HCT116 (cell line): ENCODE measurements at regions not wholly inside any gene's neighbourhood (a gene's known extent, or its start where the extent isn't known, plus 50 kb on each side); places are given as distances from the start of the nearest gene placed in this dataset.

ENCODE experiments used
- ATF3 ChIP-seq: IDR thresholded peaks from 2 replicates; pipeline ENCODE4 v1.6.1; 2012
- CBX3 ChIP-seq: IDR thresholded peaks from 2 replicates; pipeline ENCODE4 v1.6.1; 2012; ENCODE audit warnings: low read depth
- CTCF ChIP-seq, 3 experiments: fragments of 200-600 bp in 1 of 3; sonication (generic) in 1 of 3; IDR thresholded peaks in 2 of 3; conservative IDR thresholded peaks in 1 of 3; 2 replicates each; pipeline ENCODE4 v1.5.1; 2012 to 2017; ENCODE audit warnings: low read depth in 2 of 3, low read length in 2 of 3, antibody characterized with exemption in 1 of 3, borderline replicate concordance in 1 of 3, control low read depth in 1 of 3, mild to moderate bottlenecking in 1 of 3, mixed read lengths in 1 of 3, mixed run types in 1 of 3, moderate library complexity in 1 of 3; ENCODE audit not compliant: insufficient read depth in 1 of 3
- EGR1 ChIP-seq: IDR thresholded peaks from 2 replicates; pipeline ENCODE4 v1.6.1; 2012; ENCODE audit warnings: low read depth
- MAX ChIP-seq: IDR thresholded peaks from 2 replicates; pipeline ENCODE4 v1.6.1; 2012
- POLR2AphosphoS5 ChIP-seq: IDR thresholded peaks from 2 replicates; pipeline ENCODE4 v1.6.1; 2011; ENCODE audit warnings: mild to moderate bottlenecking, low read depth, low read length, moderate library complexity
- REST ChIP-seq: IDR thresholded peaks from 2 replicates; pipeline ENCODE4 v1.6.1; 2012; ENCODE audit warnings: low read depth
- ZNF274 ChIP-seq: fragments of 200-500 bp; sonication (Bioruptor generic); IDR thresholded peaks from 2 replicates; pipeline ENCODE4 v1.6.1; 2014; ENCODE audit warnings: mild to moderate bottlenecking, low read depth, low read length, inconsistent platforms

- TF ChIP-seq MAX (no peak), POLR2AphosphoS5 (no peak), REST (no peak), ATF3 (no peak), CTCF (IDR thresholded peaks at IDR 0.05 in 2 of 3, conservative IDR thresholded peaks at IDR 0.05 in 1 of 3; ENCODE audit: borderline replicate concordance in 1 of 3, insufficient read depth in 1 of 3, low read depth in 2 of 3, low read length in 2 of 3) (no peak), CBX3 (no peak), ZNF274 (no peak), EGR1 (no peak)
Measured at GRCh38 chr1:36554323-36554628, 71.6 kb upstream of the CSF3R start.
